GM19324 (cell line): ENCODE measurements at regions not wholly inside any gene's neighbourhood (a gene's known extent, or its start where the extent isn't known, plus 50 kb on each side); places are given as distances from the start of the nearest gene placed in this dataset.
A peak's percentile ranks its signal among the peaks of the same experiment; 100 is the strongest.
"Not testable (repeated sequence)": the region's sequence is repeated elsewhere in the genome, so short reads cannot be mapped to it uniquely, and the experiment has no call there.

Experiments used
- ATAC-seq: cut with Tn5 transposase; IDR thresholded peaks from one replicate; pipeline ENCODE4 v1.9.1; 2021; ENCODE audit warnings: mild to moderate bottlenecking, moderate library complexity; ENCODE audit not compliant: unreplicated experiment, low FRiP score

DNA sequence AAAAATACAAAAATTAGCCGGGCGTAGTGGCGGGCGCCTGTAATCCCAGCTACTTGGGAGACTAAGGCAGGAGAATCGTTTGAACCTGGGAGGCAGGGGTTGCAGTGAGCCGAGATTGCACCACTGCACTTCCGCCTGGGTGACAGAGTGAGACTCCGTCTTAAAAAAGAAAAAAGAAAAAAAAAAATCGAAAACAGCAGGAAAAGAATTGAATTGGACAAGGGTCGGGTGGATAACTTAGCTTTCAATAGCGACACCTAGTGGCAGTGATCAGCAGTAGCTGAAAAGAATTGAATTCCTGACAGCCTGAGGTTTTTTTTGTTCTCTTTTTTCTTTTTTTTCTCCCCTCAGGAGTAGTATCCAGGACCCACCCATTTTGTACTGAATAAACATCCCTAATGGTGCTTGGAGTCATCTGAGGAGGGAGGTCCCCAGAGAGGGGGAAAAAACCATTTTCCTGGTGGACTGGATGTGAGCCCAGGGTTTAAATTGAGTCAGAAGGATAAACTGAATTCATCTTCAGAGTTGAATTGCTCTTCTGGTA lies 55.1 kb downstream of the CYCS start:
- ATAC-seq, result no peak

DNA sequence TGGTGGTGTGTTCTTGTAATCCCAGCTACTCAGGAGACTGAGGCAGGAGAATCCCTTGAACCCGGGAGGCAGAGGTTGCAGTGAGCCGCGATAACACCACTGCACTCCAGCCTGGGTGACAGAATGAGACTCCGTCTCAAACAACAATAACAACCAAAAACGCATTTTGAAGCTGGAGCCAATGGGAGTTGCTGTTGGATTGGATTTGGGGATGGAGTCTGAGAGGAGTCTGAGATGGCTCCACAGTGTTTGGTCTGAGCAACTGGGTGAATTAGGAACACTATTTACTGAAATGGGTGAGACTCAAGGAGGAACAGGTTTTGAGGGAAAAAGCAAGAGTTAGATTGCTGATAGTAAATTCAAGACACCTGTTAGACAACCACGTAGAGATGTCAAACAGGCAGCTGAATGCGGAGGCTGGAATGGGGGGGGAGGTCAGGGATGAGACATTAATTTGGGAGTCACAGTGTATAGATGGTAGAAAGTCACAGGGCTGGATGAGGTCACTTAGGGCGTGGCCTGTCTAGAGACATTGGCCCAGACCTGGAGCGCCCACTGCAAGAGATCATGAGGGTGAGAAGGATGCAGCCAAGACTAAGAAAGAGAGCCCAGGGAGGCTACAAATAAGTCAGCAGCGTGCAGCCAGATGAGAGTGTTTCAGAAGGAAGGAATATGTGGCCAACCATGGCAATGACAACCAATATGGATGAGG lies 56.4 kb downstream of the CYCS start:
- no peak for ATAC-seq

DNA sequence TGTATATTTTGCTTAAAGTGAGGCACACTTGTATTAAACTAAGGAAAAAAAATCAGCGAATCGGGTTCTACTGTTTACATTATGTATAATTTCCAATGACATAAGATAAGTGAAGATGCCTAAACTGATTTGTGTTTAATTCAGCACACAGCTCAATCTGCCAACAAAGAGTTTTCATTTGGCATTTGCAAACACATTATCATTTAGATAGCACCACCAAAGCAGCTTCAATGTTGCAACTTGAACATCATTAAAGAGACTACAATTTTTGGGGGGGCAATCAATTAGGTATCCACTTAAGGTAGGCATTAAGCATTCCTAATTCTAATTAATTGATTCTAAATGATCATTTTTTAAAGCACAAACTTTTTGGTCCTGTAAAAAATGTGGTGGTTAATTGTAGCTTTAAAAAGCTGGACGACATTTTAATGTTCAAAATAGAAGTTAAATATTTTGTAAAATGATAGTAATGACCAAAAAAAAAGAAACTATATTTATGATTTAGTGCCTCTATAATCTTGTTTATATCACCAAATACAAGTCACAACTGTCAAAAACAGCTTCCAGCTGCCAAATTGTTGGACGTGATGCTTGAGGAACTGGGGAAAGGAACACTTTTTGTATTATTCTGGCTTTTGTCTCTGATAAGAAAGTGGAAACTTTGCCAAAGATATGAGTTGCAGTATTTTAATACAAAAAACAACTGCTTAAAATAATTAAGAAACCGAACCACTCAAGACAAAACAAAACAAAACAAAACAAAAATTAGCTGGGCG lies 57.1 kb downstream of the CYCS start:
- ATAC-seq, result no peak

GRCh38 chr7:25066253-25066652 lies 58.8 kb downstream of the CYCS start:
- ATAC-seq, result no peak

DNA sequence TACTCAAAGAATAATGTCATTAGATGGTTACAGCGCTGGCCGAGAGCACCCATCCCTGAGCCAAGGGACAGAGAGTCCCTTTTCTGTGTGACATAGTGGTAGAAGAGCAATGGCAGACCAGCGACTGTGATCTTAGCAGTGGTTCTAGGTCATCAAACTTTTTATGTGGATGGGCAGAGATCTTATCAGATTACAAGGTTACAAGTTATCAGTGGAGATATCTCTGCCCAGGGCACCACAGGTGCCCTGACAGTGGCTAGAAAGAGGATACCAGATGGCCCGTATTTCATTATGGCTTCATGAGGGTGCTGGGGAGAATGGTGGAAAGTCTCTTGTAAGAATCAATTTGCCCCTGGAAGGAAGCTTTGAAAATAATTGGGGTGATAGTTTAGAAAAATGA lies 62.7 kb downstream of the CYCS start:
- ATAC-seq, result no peak

DNA sequence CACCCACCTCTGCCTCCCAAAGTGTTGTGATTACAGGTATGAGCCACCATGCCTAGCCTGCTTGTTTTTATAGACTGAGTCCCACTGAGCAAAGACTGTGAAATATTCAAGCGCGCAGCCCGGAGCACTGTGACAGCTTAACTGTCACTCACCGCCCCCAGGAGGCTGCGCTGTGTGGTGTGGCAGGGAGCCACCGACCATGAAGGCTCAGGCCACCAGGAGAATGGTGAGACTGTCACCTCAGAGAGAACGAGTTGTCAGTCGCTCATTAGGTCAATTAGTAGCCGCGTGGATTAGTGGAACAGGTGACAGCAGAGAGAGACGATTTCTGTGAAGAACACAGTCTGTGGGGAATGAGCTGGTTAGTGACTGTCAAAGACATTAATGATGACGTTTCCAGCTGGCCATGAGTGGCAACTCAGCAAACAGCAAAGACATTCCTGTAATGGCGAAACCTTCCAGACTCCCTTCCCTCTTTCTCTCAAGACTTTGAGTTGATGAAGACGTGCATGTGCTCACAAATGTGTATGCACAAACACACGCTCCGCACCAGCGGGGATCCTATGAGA lies 64.5 kb downstream of the CYCS start:
- ATAC-seq, result no peak

DNA sequence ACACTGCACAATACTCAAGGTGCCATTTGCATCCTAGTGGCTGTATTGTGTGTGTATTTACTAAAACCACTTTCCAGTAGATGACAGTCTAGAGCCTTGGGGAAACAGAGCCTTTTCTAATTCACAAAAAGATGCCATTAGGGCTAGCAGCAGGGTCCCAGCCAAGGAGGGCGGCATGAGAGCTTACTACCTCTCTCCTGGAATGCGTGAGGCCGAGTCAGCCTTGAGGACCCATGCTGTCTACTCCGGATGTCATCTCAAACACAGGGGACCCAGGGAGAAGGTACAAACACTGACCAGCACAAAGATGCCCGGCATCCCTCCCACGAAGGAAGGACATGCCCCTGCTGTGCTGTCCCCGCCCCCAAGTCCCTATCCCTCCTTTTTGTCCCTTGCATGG lies 65.5 kb downstream of the CYCS start:
- ATAC-seq, result no peak

- no peak for ATAC-seq
Measured at GRCh38 chr7:25056368-25056767, 68.7 kb downstream of the CYCS start.

DNA sequence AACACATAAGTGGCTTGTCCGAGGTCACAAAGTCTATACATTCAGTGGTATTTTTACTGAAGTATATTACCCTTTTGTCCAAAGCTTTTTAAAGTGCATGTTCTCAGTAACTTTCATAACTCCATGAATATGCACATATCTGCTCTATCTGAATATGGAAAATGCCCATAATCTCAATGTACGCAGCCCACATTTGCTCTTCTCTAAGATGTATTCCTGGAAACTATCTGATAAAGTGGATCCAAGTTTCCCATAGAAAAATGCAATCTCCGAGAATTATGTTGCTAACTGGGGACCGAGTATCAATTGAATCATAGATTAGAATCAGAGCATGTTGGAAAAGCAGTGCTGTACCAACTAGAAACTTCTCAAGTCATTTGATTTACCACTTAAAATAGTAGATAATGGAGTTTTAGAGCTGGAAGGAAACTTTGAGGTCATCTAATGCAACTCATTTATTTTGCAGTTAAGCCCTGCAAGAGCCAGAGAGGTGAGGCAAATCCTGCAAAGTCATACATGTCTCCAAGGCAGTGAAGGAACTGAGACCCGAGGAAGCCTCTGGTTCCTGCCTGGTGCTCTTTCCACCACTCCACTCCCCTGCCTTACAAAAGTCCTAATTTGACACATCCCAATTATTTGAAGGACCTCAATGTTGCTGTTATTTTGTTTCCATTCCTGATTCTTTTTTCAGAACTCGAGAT lies 69.4 kb downstream of the CYCS start:
- no peak for ATAC-seq

DNA sequence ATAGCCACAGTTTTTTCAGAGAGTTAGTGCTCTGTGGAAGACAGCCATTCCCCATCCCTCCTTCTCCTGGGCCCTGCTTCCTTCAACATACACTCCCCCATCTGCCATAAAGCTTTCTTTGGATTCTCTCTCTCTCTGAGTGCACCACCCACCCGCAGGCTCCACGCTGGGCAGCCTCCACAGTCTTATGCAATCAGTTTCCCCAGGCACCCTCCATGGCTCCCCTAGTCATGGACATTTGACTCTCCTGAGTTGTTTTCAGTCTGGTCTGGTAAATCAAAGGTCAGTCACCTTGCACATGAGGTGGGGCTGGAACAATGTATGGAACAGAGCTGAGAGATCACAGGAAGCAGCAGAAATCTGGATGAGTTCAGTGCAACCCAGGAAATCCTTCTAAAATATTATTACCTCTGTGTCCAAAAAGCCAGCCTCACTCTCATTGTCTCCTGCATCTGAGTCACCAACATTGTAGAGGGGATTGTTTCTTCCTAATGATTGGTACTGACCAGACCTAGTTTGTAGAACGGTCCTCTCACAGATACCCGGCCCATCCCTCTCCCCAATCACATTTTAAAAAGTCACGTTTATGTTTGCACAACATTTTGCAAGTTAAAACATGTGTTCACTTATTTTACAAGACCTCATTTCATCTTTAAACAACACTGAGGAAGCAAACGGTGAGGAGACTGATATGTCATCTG lies 70.1 kb downstream of the CYCS start:
- no peak for ATAC-seq

- no peak for ATAC-seq
Measured at GRCh38 chr7:25050223-25050622, 70.2 kb upstream of the OSBPL3 start.

DNA sequence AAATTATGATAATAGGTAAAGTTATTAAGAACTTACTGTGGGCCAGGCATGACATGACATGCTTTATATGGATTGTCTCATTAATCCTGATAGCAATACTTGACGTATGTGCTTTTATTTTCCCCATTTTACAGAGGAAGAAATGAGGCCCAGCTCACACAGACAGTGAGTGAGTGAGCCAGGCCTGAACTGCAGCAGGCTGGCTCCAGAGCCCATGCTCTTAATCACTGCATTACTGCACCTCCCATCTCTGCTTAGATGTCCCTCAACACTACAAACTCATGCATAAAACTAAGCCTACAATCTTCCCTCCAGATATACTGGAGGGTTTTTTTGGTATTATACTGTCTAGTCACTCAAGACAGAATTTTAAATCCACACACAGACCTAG lies 68.5 kb upstream of the OSBPL3 start:
- no peak for ATAC-seq

GRCh38 chr7:25047571-25048443 lies 67.8 kb upstream of the OSBPL3 start:
- not testable (repeated sequence) for ATAC-seq

- ATAC-seq, result no peak
Measured at GRCh38 chr7:25037325-25037724, 57.3 kb upstream of the OSBPL3 start.

DNA sequence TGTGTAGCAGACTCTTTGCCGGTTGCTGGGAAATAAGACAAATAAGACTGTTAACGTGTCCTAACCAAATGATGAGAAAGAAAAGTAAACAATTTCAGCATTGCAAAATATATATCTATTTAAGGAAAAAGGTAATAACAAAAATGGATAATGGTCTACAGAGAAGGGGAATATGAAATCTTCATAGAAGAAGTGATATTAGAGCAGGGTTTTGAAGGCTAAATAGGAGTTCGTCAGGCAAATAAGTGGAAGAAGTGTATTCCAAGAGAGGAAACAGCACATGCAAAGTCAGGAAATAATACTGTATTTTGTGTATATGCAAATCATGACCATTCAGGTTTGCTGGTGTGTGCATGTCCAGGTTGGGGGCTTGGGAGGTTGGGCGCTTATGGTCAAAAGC lies 55.3 kb upstream of the OSBPL3 start:
- ATAC-seq, result no peak

- ATAC-seq, result no peak
Measured at GRCh38 chr7:25034136-25034535, 54.2 kb upstream of the OSBPL3 start.

- ATAC-seq, result no peak
Measured at GRCh38 chr7:25032774-25033743, 53.1 kb upstream of the OSBPL3 start.

GRCh38 chr7:25031432-25031831 lies 51.5 kb upstream of the OSBPL3 start:
- ATAC-seq, result peak; percentile 44
